Astrocyte of the hippocampus (primary cell): ENCODE measurements at regions not wholly inside any gene's neighbourhood (a gene's known extent, or its start where the extent isn't known, plus 50 kb on each side); places are given as distances from the start of the nearest gene placed in this dataset.
"Not testable (repeated sequence)": the region's sequence is repeated elsewhere in the genome, so short reads cannot be mapped to it uniquely, and the experiment has no call there.

ENCODE experiments used
- DNase-seq: peaks from one replicate; pipeline ENCODE4 v3.0.0; 2011; ENCODE audit warnings: low read depth, low spot score

DNA sequence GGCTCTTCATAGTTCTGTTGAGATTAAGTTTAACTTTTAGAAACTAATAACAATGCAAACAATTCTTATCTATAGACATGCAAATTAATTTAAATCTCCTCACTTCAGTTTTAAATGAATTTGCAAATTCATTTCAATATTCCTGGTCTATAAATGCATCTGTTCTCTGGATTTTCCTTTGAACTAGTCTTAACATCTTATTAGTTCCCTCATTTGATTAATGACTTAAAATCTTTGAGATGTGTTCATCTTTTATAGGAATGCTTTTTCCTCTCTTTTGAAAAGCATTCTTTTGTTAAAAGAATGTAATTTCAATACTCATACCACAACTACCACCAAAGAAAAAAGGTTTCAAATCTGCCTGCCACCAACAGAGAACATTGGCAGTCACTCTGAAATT lies 169.4 kb downstream of the RASEF start:
- no peak for DNase-seq

DNA sequence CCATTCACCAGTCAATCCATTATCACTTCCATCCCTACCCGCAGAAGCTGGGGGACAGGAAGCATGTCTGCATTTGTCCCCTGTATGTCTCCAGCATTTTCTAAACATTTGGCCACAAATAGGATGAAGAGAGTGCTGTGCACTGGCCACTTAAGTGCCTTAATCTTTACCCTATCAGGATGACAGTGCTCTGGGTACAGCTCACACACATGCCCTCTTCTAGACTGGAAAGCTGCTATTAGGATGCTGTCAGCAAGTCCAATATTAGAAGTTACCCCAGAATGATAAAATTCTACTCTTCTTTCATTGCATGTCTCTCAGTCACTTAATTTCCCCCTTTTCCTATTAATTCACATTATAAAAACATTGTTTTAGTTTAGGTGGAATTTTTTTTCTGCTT lies 168.4 kb downstream of the RASEF start:
- DNase-seq = no peak

DNA sequence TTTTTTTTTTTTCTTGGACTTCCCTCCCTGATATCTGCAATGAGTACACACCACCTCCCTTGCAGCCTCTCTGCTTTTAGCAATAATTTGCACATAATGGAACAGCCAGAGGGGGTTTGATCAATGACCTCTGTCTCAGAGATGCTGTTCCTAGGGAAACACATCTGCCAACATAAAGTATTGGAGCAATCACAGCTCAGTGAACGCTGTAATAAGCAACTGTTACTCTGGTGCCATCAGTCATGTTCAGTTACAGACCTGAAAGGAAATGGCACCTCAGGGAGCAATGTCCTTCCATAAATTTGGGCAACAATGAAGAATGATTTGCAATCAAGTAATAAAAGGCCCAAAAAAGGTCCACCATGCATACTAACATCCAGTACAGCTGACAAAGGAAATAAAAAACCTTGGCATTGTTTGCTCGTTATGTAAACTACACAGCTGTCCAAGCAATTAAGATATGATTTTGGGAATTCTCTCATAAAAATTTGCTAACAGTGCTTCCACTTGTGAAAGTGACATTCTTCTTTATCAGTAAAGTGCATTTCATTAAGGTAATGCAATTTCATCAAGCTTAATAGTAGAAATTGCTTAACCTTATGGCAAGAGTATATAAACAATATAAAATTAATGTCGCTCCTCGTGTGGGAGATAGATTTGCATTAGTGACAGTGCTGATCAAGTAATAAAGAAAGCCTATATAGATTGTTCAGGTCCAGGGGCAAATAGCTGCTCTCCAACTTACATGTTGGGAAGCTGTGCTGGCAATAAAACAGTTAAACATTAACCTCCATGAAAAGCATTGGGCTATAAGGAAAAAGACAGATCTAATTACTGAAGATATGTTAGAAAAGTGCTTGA lies 167.8 kb downstream of the RASEF start:
- no peak for DNase-seq

DNA sequence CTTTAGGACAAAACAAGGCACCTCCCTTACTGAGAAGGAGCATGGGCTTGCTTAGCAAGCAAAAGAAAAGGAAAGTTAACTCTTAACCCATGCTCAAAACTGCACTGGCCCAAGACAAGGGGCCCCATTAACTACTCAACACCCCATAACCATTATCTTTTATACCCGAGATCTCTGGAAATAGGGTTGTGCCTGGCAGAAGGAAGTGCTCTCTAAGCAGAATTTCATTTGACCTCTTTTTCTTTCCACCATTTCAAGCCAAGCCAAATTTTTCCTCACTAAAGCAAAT lies 167.2 kb downstream of the RASEF start:
- no peak for DNase-seq

DNA sequence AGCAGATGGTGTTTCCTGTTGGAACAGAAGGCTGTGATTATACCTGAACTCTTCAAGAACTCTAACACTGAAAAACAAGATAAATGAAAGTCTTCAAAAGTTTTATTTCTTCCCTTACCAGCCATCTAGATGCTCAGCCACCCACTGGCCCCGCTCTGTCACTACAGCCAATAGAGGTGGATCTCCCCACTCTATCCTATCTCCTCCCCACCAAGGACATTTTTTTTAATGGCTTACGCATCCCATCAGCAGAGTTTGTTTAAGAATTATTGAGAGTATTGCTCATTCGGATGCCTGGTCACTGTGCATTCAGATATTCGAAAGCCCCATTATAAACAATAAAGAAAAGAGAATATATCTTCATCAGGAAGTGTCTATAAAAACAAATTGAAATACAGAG lies 159.4 kb downstream of the RASEF start:
- DNase-seq = no peak

DNA sequence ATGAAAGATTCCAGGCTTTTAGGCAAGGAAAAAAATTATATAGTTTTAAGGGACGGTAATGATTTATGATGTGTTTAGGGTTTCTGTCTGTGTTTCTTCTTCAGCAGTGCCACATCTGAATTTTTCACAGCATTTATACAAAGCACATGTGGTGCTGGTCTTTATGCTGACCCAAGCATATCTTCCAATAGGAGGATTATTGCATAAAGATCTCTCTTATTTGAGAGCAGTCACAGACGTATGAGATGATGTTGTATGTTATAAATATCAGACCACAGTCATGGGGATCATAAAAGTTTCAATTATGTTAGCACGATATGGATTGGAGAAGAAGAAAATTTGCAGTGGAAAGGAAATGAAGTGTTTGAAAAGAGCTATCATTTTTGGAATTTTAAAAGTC lies 150.9 kb downstream of the RASEF start:
- DNase-seq = no peak

DNA sequence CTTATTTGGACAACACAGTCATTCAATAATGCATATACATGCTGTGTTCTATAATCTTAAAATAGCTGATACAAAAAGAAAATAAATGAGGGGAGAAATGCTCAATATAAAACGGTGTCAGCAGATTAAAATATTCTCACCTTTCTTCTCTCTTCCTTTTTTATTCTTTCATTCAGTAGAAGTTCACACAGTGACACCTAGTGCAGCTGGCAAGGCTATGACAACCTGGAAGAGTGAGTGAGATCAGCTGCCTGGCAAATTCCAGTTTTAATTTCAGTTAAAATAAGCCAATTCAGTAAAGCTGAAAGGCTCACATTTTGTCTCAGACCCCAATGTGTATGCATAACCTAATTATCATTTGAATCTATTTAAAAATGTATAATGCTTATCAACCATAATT lies 150.3 kb downstream of the RASEF start:
- peak; percentile 31 for DNase-seq

DNA sequence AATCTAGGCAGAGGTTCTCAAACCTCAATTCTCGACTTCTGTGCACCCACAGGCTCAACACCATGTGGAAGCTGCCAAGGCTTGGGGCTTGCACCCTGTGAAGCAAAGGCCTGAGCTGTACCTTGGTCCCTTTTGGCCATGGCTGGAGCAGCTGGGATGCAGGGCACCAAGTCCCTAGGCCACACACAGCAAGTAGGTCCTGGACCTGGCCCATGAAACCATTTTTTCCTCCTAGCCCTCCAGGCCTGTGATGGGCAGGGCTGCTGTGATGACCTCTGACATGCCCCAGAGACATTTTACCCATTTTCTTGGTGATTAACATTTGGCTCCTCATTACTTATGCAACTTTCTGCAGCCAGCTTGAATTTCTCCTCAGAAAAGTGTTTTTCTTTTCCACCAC lies 146.7 kb downstream of the RASEF start:
- not testable (repeated sequence) for DNase-seq

DNA sequence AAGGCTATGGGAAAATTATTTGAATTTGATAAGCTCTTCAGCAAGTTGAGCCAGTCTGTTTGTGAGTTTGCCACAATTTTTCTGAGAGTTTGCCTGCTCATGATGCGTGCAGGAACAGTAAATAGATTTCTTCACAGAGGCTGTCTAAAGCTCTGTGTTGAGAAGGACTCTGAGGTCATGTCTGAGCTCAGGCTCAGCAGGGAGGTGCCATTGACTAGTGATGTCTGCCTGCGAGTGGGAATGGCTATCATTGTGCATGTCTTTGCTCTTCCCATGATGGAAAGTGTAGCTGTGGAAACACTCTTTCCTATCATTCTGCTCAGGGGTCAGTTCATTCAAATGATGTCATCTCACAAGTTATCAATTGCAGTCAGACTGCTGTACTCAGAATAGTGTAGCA lies 142.8 kb downstream of the RASEF start:
- DNase-seq = no peak

DNA sequence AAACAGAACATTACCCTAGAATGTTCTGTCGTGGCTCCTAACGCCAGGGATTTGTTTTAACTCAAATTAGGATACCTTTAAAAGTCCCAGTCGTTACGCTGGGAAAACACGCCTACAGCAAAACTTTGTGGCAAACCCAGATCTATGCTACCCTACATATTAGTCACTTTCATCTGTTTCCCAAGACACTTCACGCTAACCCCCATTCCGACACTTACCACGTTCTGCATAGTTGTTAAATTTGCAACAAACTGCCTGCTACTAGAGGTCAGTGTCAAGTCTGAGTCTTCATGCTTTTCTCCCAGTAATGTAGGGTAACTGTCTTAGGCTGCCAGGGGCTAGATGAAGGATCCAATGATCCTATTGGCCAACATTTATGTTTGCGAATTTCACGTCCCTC lies 140.3 kb downstream of the RASEF start:
- no peak for DNase-seq

DNA sequence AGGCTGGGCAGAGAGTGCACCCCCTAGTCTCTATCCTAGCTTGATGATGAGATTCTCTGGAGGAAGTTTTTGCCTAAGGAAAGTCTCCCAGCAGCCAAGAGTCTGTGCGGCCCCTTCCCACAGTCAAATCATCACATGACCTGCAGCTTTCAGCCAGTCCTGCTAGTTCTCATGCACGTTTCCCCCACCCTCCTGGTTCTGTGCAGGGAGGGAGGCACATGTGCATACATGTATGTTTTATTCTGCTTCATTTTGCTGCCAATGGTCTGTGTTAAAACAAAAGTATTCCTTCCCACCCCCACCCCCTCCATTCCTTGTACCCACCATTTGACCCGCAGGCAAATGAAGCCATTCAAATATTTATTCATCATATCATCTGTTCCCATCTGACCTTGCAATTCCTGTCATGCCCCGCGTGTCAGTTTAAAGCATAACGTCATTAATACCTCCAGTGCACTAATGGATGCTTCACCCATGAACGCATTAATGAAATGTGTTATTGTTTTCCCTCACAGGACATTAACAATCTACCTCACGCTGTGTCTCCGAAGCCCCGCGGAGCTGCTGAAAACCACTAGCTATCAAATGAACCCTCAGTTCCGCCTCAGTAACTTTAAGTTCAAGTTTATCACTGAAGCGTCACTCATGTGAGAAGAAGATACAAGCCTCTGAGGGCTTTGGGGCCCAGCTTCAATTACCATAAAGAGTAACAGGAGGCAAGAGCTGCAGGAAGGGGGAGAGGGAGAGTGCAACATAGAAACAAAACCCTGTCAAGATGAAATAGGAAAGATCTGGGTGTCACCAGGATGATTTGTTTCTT lies 139.6 kb downstream of the RASEF start:
- DNase-seq = peak; percentile 35

DNA sequence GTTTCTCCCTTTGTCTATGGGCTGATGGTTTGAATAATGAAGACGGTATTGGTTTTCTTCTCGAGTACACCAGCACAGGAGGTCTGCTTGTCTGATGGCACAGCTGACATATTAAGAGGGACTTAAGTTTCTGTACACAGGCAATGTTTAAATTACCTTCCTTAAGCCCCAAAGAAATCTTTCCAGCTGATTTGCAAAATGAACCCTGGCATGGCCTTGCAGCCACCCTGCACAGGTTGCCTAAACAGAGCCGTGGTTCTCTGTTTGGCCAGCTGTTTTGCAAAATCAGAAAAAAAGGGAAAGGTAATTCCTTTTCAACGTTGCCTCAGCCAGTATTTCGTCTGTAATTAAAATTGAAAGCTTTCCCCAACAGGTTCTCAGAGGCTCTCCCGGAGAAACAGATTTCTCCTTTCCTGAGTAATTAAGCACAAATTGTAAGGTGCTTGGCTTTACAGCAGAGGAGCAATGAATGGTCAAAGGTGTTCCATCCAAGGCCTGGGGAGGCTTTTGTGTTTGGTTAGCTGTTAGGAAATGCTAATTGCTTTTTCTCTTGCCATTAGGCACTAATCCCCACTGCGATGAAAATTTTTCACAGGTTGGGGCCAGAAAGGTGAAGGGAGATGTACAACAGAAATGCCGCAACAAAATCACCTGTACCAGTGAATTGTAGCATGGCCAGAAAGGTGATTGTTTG lies 138.9 kb downstream of the RASEF start:
- DNase-seq = no peak
